Loucy (cell line): ENCODE measurements at regions not wholly inside any gene's neighbourhood (a gene's known extent, or its start where the extent isn't known, plus 50 kb on each side); places are given as distances from the start of the nearest gene placed in this dataset.

Experiments
- H2AFZ ChIP-seq: fragments of 200-600 bp; sonication (generic); 2 replicates; pipeline ENCODE4 v1.6.0; 2016; ENCODE audit warnings: antibody characterized with exemption, mild to moderate bottlenecking, low read length, moderate library complexity
- H3F3A ChIP-seq: fragments of 200-600 bp; 2 replicates; pipeline ENCODE4 v1.6.0; 2016; ENCODE audit warnings: antibody characterized with exemption, low read depth, mild to moderate bottlenecking
- H3K27me3 ChIP-seq: fragments of 200-600 bp; sonication (generic); 2 replicates; pipeline ENCODE4 v1.6.1; 2014; ENCODE audit warnings: low read length, mild to moderate bottlenecking; ENCODE audit not compliant: insufficient read depth, poor library complexity, severe bottlenecking
- H3K36me3 ChIP-seq: fragments of 200-600 bp; sonication (generic); 2 replicates; pipeline ENCODE4 v1.6.1; 2016; ENCODE audit warnings: low read length; ENCODE audit not compliant: insufficient read depth
- H3K4me1 ChIP-seq: fragments of 200-600 bp; sonication (generic); 2 replicates; pipeline ENCODE4 v1.5.1; 2014; ENCODE audit warnings: low read length, mild to moderate bottlenecking; ENCODE audit not compliant: insufficient read depth, poor library complexity, severe bottlenecking
- H3K4me2 ChIP-seq: fragments of 200-600 bp; sonication (generic); 2 replicates; pipeline ENCODE4 v1.6.0; 2014; ENCODE audit warnings: antibody characterized with exemption, low read length, low read depth, mild to moderate bottlenecking; ENCODE audit not compliant: poor library complexity, severe bottlenecking
- H3K4me3 ChIP-seq: fragments of 200-600 bp; sonication (generic); 2 replicates; pipeline ENCODE4 v1.5.1; 2014; ENCODE audit warnings: low read length, mild to moderate bottlenecking, mixed read lengths; ENCODE audit not compliant: poor library complexity, severe bottlenecking
- H3K79me2 ChIP-seq: fragments of 200-600 bp; sonication (generic); 2 replicates; pipeline ENCODE4 v1.6.1; 2014; ENCODE audit warnings: low read length; ENCODE audit not compliant: insufficient read depth
- H3K9ac ChIP-seq: fragments of 200-600 bp; sonication (generic); 2 replicates; pipeline ENCODE4 v1.6.0; 2014; ENCODE audit warnings: mild to moderate bottlenecking, low read depth, low read length, moderate library complexity; ENCODE audit not compliant: poor library complexity, severe bottlenecking
- H3K9me2 ChIP-seq: fragments of 200-600 bp; sonication (generic); replicated peaks from 2 replicates; pipeline ENCODE4 v1.6.1; 2016; ENCODE audit warnings: low read depth, low read length, mixed read lengths
- H3K9me3 ChIP-seq: fragments of 200-600 bp; sonication (generic); 2 replicates; pipeline ENCODE4 v1.6.1; 2014; ENCODE audit warnings: mild to moderate bottlenecking, antibody characterized with exemption, low read length, low read depth; ENCODE audit not compliant: insufficient read depth
- H4K20me1 ChIP-seq: fragments of 200-600 bp; sonication (generic); 2 replicates; pipeline ENCODE4 v1.6.0; 2014; ENCODE audit warnings: antibody characterized with exemption, low read length, mild to moderate bottlenecking; ENCODE audit not compliant: insufficient read depth, poor library complexity, severe bottlenecking
- EZH2phosphoT487 ChIP-seq: fragments of 200-600 bp; IDR thresholded peaks from 2 replicates; pipeline ENCODE4 v1.6.1; 2018; ENCODE audit warnings: antibody characterized with exemption, mild to moderate bottlenecking, moderate library complexity, borderline replicate concordance
- TF ChIP-seq, protein P1 (sequence below): fragments of 200-600 bp; sonication (generic); conservative IDR thresholded peaks from 2 replicates; pipeline ENCODE4 v1.5.1; 2014; ENCODE audit warnings: mild to moderate bottlenecking, antibody characterized with exemption, low read length

DNA sequence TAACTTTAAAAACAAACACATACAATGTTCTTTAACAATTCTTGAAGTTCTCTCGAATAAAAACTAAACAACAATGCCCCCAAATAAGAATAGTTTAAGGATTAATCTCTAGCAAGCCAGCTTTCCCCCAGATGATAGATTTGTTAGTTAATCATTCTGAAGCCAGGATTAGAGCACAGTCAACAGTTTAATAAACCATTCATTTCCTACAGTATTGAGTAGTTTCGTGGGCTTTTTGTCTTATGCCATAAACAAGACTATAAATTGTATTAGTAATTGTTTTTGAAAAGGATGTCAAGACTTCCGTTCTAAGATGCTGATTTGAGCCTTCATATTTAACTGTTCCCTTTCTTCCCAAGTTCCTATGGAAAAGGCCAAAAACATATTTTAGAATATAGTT lies 136.6 kb downstream of the PIK3R1 start:
- Histone ChIP-seq H3K9ac (no peak overlapping the region), H2AFZ (no peak overlapping the region), H3K79me2 (no peaks in the 10 kb centered on the region), H3K9me3 (no peaks in the 10 kb centered on the region), H3K9me2 (no peaks in the 10 kb centered on the region), H4K20me1 (no peaks in the 10 kb centered on the region), H3K36me3 (no peaks in the 10 kb centered on the region), H3F3A (no peaks in the 10 kb centered on the region), H3K4me1 (peaks cover 45% of the 10 kb centered on the region), H3K4me2 (no peak overlapping the region), H3K4me3 (no peak overlapping the region), H3K27me3 (no peaks in the 10 kb centered on the region)
- TF ChIP-seq EZH2phosphoT487, result no peak
- TF ChIP-seq, protein P1, sequence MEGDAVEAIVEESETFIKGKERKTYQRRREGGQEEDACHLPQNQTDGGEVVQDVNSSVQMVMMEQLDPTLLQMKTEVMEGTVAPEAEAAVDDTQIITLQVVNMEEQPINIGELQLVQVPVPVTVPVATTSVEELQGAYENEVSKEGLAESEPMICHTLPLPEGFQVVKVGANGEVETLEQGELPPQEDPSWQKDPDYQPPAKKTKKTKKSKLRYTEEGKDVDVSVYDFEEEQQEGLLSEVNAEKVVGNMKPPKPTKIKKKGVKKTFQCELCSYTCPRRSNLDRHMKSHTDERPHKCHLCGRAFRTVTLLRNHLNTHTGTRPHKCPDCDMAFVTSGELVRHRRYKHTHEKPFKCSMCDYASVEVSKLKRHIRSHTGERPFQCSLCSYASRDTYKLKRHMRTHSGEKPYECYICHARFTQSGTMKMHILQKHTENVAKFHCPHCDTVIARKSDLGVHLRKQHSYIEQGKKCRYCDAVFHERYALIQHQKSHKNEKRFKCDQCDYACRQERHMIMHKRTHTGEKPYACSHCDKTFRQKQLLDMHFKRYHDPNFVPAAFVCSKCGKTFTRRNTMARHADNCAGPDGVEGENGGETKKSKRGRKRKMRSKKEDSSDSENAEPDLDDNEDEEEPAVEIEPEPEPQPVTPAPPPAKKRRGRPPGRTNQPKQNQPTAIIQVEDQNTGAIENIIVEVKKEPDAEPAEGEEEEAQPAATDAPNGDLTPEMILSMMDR, result no peak

DNA sequence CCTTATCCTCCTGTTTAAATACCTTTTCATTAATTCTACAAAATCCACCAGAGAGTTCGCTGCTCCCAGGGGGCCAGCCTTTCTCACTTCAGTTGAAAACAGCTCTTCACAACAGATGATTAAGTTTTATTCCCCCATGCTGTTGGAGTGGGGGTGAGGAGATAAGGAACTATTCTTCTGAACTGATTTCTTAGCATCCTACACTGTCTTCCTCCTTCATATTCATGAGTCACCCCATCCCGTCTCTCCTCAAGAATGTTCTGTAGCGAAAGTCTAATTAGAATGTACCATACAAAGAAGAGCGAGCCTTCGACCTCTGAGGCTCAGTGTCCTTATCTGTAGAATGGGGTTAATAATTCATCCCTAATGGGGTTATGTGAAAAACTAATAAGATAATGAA lies 138.0 kb downstream of the PIK3R1 start:
- TF ChIP-seq EZH2phosphoT487, result no peak
- TF ChIP-seq, protein P1, result no peak
- Histone ChIP-seq H3K4me3 (no peak overlapping the region), H2AFZ (no peak overlapping the region), H4K20me1 (no peaks in the 10 kb centered on the region), H3F3A (no peaks in the 10 kb centered on the region), H3K36me3 (no peaks in the 10 kb centered on the region), H3K9ac (no peak overlapping the region), H3K79me2 (no peaks in the 10 kb centered on the region), H3K4me1 (peaks cover 53% of the 10 kb centered on the region), H3K9me2 (no peaks in the 10 kb centered on the region), H3K27me3 (no peaks in the 10 kb centered on the region), H3K4me2 (no peak overlapping the region), H3K9me3 (no peaks in the 10 kb centered on the region)

GRCh38 chr5:68354315-68354714 lies 138.8 kb downstream of the PIK3R1 start:
- no peaks in the 10 kb centered on the region for H4K20me1 ChIP-seq
- no peaks in the 10 kb centered on the region for H3F3A ChIP-seq
- H3K4me3 ChIP-seq, result no peak overlapping the region
- no peaks in the 10 kb centered on the region for H3K9me2 ChIP-seq
- TF ChIP-seq, protein P1, result no peak
- TF ChIP-seq EZH2phosphoT487, result no peak
- H2AFZ ChIP-seq, result no peak overlapping the region
- no peak overlapping the region for H3K4me2 ChIP-seq
- no peak overlapping the region for H3K9ac ChIP-seq
- H3K9me3 ChIP-seq, result no peaks in the 10 kb centered on the region
- no peaks in the 10 kb centered on the region for H3K36me3 ChIP-seq
- peaks cover 53% of the 10 kb centered on the region for H3K4me1 ChIP-seq
- no peaks in the 10 kb centered on the region for H3K27me3 ChIP-seq
- no peaks in the 10 kb centered on the region for H3K79me2 ChIP-seq
